ENCODE measurements at regions not wholly inside any gene's neighbourhood (a gene's known extent, or its start where the extent isn't known, plus 50 kb on each side); places are given as distances from the start of the nearest gene placed in this dataset.

- FAIRE-seq = no peak
Measured at GRCh38 chr13:22700246-22700887, 480.4 kb upstream of the SGCG start.

GRCh38 chr13:22703601-22704209 lies 477.1 kb upstream of the SGCG start:
- FAIRE-seq = no peak

- FAIRE-seq = no peak
Measured at GRCh38 chr13:22707946-22708345, 472.8 kb upstream of the SGCG start.

GRCh38 chr13:22717036-22717435 lies 463.7 kb upstream of the SGCG start:
- FAIRE-seq = no peak

GRCh38 chr13:22726726-22727125 lies 454.1 kb upstream of the SGCG start:
- no peak for FAIRE-seq

GRCh38 chr13:22735011-22735995 lies 445.5 kb upstream of the SGCG start:
- FAIRE-seq = no peak

- no peak for FAIRE-seq
Measured at GRCh38 chr13:22736084-22736767, 444.6 kb upstream of the SGCG start.

- FAIRE-seq = no peak
Measured at GRCh38 chr13:22736768-22737092, 444.0 kb upstream of the SGCG start.

GRCh38 chr13:22738357-22738756 lies 442.4 kb upstream of the SGCG start:
- no peak for FAIRE-seq

- FAIRE-seq = no peak
Measured at GRCh38 chr13:22740264-22740663, 440.5 kb upstream of the SGCG start.

GRCh38 chr13:22744688-22745452 lies 435.9 kb upstream of the SGCG start:
- no peak for FAIRE-seq

- no peak for FAIRE-seq
Measured at GRCh38 chr13:22748866-22749577, 431.8 kb upstream of the SGCG start.

- no peak for FAIRE-seq
Measured at GRCh38 chr13:22749626-22750025, 431.2 kb upstream of the SGCG start.

GRCh38 chr13:22757530-22758120 lies 423.2 kb upstream of the SGCG start:
- no peak for FAIRE-seq

GRCh38 chr13:22758245-22758644 lies 422.5 kb upstream of the SGCG start:
- no peak for FAIRE-seq

- no peak for FAIRE-seq
Measured at GRCh38 chr13:22761709-22762108, 419.1 kb upstream of the SGCG start.

GRCh38 chr13:22765547-22765946 lies 415.2 kb upstream of the SGCG start:
- no peak for FAIRE-seq

GRCh38 chr13:22770891-22771290 lies 409.9 kb upstream of the SGCG start:
- FAIRE-seq = no peak

- no peak for FAIRE-seq
Measured at GRCh38 chr13:22773465-22773864, 407.3 kb upstream of the SGCG start.

GRCh38 chr13:22776394-22777186 lies 404.2 kb upstream of the SGCG start:
- no peak for FAIRE-seq

Data from colon (tissue), 2 donors.